CD14-positive monocyte (primary cell): ENCODE measurements at regions not wholly inside any gene's neighbourhood (a gene's known extent, or its start where the extent isn't known, plus 50 kb on each side); places are given as distances from the start of the nearest gene placed in this dataset.

Experiments
- DNase-seq, 3 donors: peaks; one replicate each; pipeline ENCODE4 v3.0.0-alpha.2; 2011 to 2022
- H2AFZ ChIP-seq: 2 replicates; pipeline ENCODE4 v1.6.0; 2012; ENCODE audit warnings: mild to moderate bottlenecking, low read depth, low read length, inconsistent platforms; ENCODE audit not compliant: insufficient read depth, poor library complexity, severe bottlenecking
- H3K27ac ChIP-seq, 2 donors: 1 replicate in 1 of 2; 2 replicates in 1 of 2; pipeline ENCODE4 v1.5.1; 2012 to 2013; ENCODE audit warnings: low read length in 2 of 2, control low read depth in 1 of 2, inconsistent platforms in 1 of 2, low read depth in 1 of 2, mild to moderate bottlenecking in 1 of 2
- H3K27me3 ChIP-seq, 2 donors: one replicate each; pipeline versions ENCODE4 v1.6.0 to v1.6.1; 2011 to 2013; ENCODE audit warnings: low read length in 2 of 2; ENCODE audit not compliant: control insufficient read depth in 2 of 2, insufficient read depth in 2 of 2
- H3K36me3 ChIP-seq, 2 donors: replicated peaks in 1 of 2; 1 replicate in 1 of 2; 2 replicates in 1 of 2; pipeline versions ENCODE4 v1.5.1 to v1.6.1; 2012 to 2013; ENCODE audit warnings: low read length in 2 of 2, control low read depth in 1 of 2, inconsistent platforms in 1 of 2, mild to moderate bottlenecking in 1 of 2; ENCODE audit not compliant: insufficient read depth in 2 of 2, control insufficient read depth in 1 of 2
- H3K4me1 ChIP-seq, 2 donors: 1 replicate in 1 of 2; 2 replicates in 1 of 2; pipeline versions ENCODE4 v1.5.1 to v1.6.1; 2012 to 2013; ENCODE audit warnings: low read length in 2 of 2, control low read depth in 1 of 2, inconsistent platforms in 1 of 2, mild to moderate bottlenecking in 1 of 2, moderate library complexity in 1 of 2; ENCODE audit not compliant: insufficient read depth in 2 of 2, control insufficient read depth in 1 of 2
- H3K4me2 ChIP-seq: replicated peaks from 2 replicates; pipeline ENCODE3; 2012; ENCODE audit warnings: low read length, moderate library complexity, mild to moderate bottlenecking; ENCODE audit not compliant: poor library complexity, severe bottlenecking; ENCODE audit errors: extremely low read depth
- H3K4me3 ChIP-seq, 3 experiments: fragments of 200-600 bp in 1 of 3; sonication (generic) in 1 of 3; replicated peaks in 1 of 3; 1 replicate in 2 of 3; 2 replicates in 1 of 3; pipeline ENCODE4 v1.5.1; 2011 to 2013; ENCODE audit warnings: low read length in 3 of 3, mild to moderate bottlenecking in 3 of 3, control low read depth in 2 of 3, low read depth in 2 of 3, inconsistent platforms in 1 of 3, moderate library complexity in 1 of 3
- H3K79me2 ChIP-seq: 2 replicates; pipeline ENCODE4 v1.6.0; 2012; ENCODE audit warnings: mild to moderate bottlenecking, control low read depth, inconsistent platforms, low read length, moderate library complexity; ENCODE audit not compliant: insufficient read depth
- H3K9ac ChIP-seq: 2 replicates; pipeline ENCODE4 v1.6.0; 2017; ENCODE audit warnings: low read length, mild to moderate bottlenecking; ENCODE audit not compliant: insufficient read depth, poor library complexity, severe bottlenecking
- H3K9me3 ChIP-seq, 2 donors: replicated peaks in 1 of 2; 1 replicate in 1 of 2; 2 replicates in 1 of 2; pipeline versions ENCODE4 v1.5.1 to v1.6.1; 2012 to 2013; ENCODE audit warnings: low read length in 2 of 2, control low read depth in 1 of 2; ENCODE audit not compliant: control insufficient read depth in 1 of 2, insufficient read depth in 1 of 2
- H4K20me1 ChIP-seq: 2 replicates; pipeline ENCODE4 v1.6.0; 2012; ENCODE audit warnings: mild to moderate bottlenecking, low read length, control low read depth, moderate library complexity; ENCODE audit not compliant: insufficient read depth
- H3K27ac Mint-ChIP-seq, 7 donors: one replicate each; pipeline ENCODE4 v1.8.0; 2020; ENCODE audit warnings: mild to moderate bottlenecking in 7 of 7, mixed read lengths in 7 of 7, moderate library complexity in 6 of 7, inconsistent platforms in 2 of 7
- H3K27me3 Mint-ChIP-seq, 3 donors: one replicate each; pipeline ENCODE4 v1.8.0; 2021 to 2022; ENCODE audit warnings: low read depth in 3 of 3, mild to moderate bottlenecking in 3 of 3, mixed read lengths in 3 of 3, moderate library complexity in 3 of 3, inconsistent platforms in 1 of 3
- H3K36me3 Mint-ChIP-seq, 2 donors: one replicate each; pipeline ENCODE4 v1.8.0; 2020; ENCODE audit warnings: mixed read lengths in 2 of 2, inconsistent platforms in 1 of 2, mild to moderate bottlenecking in 1 of 2
- H3K4me1 Mint-ChIP-seq: one replicate; pipeline ENCODE4 v1.8.0; 2020; ENCODE audit warnings: mild to moderate bottlenecking, mixed read lengths
- H3K4me3 Mint-ChIP-seq, 2 donors: one replicate each; pipeline ENCODE4 v1.8.0; 2020; ENCODE audit warnings: mild to moderate bottlenecking in 2 of 2, mixed read lengths in 2 of 2, moderate library complexity in 1 of 2
- H3K9me3 Mint-ChIP-seq, 7 donors: one replicate each; pipeline ENCODE4 v1.8.0; 2020 to 2022; ENCODE audit warnings: mixed read lengths in 7 of 7, mild to moderate bottlenecking in 6 of 7, moderate library complexity in 6 of 7, inconsistent platforms in 2 of 7
- CTCF ChIP-seq: fragments of 200-600 bp; IDR thresholded peaks from one replicate; pipeline ENCODE4 v1.8.0; 2022; ENCODE audit warnings: antibody characterized with exemption, mild to moderate bottlenecking
- whole genome bisulfite sequencing: methylation state at CpG from one replicate; pipeline ENCODE4 v1.1.5; 2013; ENCODE audit warnings: missing lambda C conversion rate; ENCODE audit not compliant: insufficient coverage; 5-methylcytosine and 5-hydroxymethylcytosine counted together
- intact Hi-C, 2 donors: fragments of 100-400 bp; cut with micrococcal nuclease; formaldehyde crosslinking; loops; one replicate each; pipeline versions ENCODE4 v1.15.0 to v1.15.1; 2023

- H3K4me1 Mint-ChIP-seq = no peaks in the 10 kb centered on the region
- no peaks in the 10 kb centered on the region for H3K36me3 Mint-ChIP-seq
- intact Hi-C loops = no loop called here
- H3K4me3 Mint-ChIP-seq = no peak overlapping the region
- Histone ChIP-seq H3K9ac (no peak overlapping the region), H3K4me3 (no peak overlapping the region), H3K4me1 (no peaks in the 10 kb centered on the region), H3K79me2 (no peaks in the 10 kb centered on the region), H3K27me3 (no peaks in the 10 kb centered on the region), H4K20me1 (no peaks in the 10 kb centered on the region), H3K27ac (no peak overlapping the region), H2AFZ (no peak overlapping the region), H3K4me2 (no peak overlapping the region), H3K9me3 (peaks cover 0 to 4% of the 10 kb centered on the region in 2 donors), H3K36me3 (no peaks in the 10 kb centered on the region)
- WGBS = no CpG with 5 or more reads among the region's 3 CpGs
- DNase-seq = no peak
- H3K27me3 Mint-ChIP-seq = peaks cover 0 to 2% (median 0%) of the 10 kb centered on the region in 3 donors
- TF ChIP-seq CTCF = no peak
- no peak overlapping the region for H3K27ac Mint-ChIP-seq
- H3K9me3 Mint-ChIP-seq = peaks cover 0 to 5% (median 1%) of the 10 kb centered on the region in 7 donors
These were observed 263.1 kb downstream of the RND3 start for GRCh38 chr2:150224321-150224720.

GRCh38 chr2:150222942-150223341 is 264.5 kb downstream of the RND3 start:
- no peaks in the 10 kb centered on the region for H3K79me2 ChIP-seq
- intact Hi-C loops = no loop called here
- H3K4me2 ChIP-seq = no peak overlapping the region
- no peaks in the 10 kb centered on the region for H4K20me1 ChIP-seq
- TF ChIP-seq CTCF = no peak
- Mint-ChIP-seq H3K27ac (no peak overlapping the region), H3K9me3 (peaks cover 0 to 7% (median 4%) of the 10 kb centered on the region in 7 donors), H3K4me1 (no peaks in the 10 kb centered on the region), H3K36me3 (no peaks in the 10 kb centered on the region), H3K4me3 (no peak overlapping the region), H3K27me3 (peaks cover 0 to 2% (median 0%) of the 10 kb centered on the region in 3 donors)
- no peaks in the 10 kb centered on the region for H3K4me1 ChIP-seq
- no peak overlapping the region for H3K27ac ChIP-seq
- no peak for DNase-seq
- no peaks in the 10 kb centered on the region for H3K27me3 ChIP-seq
- H3K9ac ChIP-seq = no peak overlapping the region
- H2AFZ ChIP-seq = no peak overlapping the region
- H3K9me3 ChIP-seq = peaks cover 0 to 8% of the 10 kb centered on the region in 2 donors
- H3K36me3 ChIP-seq = no peaks in the 10 kb centered on the region
- no peak overlapping the region for H3K4me3 ChIP-seq
- no CpG with 5 or more reads among the region's 5 CpGs for WGBS
